22Rv1 (cell line): ENCODE measurements at regions not wholly inside any gene's neighbourhood (a gene's known extent, or its start where the extent isn't known, plus 50 kb on each side); places are given as distances from the start of the nearest gene placed in this dataset.

Experiments used
- ZFX ChIP-seq: fragments of 450-650 bp; IDR thresholded peaks from 2 replicates; pipeline ENCODE4 v1.6.1; 2017; ENCODE audit warnings: antibody characterized with exemption, borderline replicate concordance
- TF ChIP-seq, protein P1 (sequence below): fragments of 450-650 bp; IDR thresholded peaks from 2 replicates; pipeline ENCODE4 v1.5.1; 2017; ENCODE audit warnings: mild to moderate bottlenecking

DNA sequence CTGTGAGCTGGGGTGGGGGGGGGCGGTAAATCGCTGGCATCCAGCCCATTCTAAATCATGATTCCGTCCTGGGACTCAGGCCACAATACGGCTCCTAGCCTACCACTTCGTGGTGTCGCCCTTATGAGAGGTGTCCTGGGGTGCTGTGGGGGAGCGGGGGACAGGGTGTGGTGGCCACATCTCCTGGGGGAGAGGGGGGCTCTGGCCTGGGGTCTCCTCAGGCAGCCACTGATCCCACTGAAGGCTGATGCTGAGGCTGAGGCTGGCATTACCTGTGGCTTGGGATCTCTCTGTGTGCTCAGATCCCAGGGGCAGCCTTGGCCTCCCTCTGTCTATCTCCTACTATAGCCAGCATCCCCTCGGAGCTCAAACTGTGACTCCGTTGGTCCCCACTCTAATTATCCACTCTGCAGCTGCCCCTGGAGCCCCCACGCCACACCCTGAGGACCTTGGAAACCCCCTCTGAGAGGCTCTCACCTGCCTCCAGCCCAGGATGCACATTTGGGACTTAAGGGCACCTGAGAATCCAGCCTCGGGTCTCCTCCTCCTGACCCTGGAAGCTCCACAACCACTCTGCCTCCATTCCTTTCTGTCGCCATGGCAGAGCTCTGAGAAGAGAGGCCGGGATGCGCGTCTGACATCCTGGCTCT is 249.3 kb upstream of the TCERG1L start:
- TF ChIP-seq, protein P1, sequence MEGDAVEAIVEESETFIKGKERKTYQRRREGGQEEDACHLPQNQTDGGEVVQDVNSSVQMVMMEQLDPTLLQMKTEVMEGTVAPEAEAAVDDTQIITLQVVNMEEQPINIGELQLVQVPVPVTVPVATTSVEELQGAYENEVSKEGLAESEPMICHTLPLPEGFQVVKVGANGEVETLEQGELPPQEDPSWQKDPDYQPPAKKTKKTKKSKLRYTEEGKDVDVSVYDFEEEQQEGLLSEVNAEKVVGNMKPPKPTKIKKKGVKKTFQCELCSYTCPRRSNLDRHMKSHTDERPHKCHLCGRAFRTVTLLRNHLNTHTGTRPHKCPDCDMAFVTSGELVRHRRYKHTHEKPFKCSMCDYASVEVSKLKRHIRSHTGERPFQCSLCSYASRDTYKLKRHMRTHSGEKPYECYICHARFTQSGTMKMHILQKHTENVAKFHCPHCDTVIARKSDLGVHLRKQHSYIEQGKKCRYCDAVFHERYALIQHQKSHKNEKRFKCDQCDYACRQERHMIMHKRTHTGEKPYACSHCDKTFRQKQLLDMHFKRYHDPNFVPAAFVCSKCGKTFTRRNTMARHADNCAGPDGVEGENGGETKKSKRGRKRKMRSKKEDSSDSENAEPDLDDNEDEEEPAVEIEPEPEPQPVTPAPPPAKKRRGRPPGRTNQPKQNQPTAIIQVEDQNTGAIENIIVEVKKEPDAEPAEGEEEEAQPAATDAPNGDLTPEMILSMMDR = no peak
- no peak for TF ChIP-seq ZFX
